ENCODE measurements at regions not wholly inside any gene's neighbourhood (a gene's known extent, or its start where the extent isn't known, plus 50 kb on each side); places are given as distances from the start of the nearest gene placed in this dataset.

- TF ChIP-seq POLR2A (IDR thresholded peaks at IDR 0.05) (no peak), CTCF (IDR thresholded peaks at IDR 0.05) (no peak)
- no peak for DNase-seq
- no peak overlapping the region for H3K4me3 ChIP-seq
- no peaks in the 10 kb centered on the region for H3K27me3 ChIP-seq
- intact Hi-C loops (cut with DNase I), result no loop called here
- no peaks in the 10 kb centered on the region for H3K9me3 ChIP-seq (replicated peaks in 1 of 3)
- peaks cover 0 to 4% of the 10 kb centered on the region in 2 donors for H3K4me1 ChIP-seq (replicated peaks in 1 of 2)
- 67 to 73% (median 68%) methylated on average over 12 of the region's 12 CpGs for WGBS, 4 donors
- no peaks in the 10 kb centered on the region for H3K36me3 ChIP-seq (replicated peaks in 1 of 2)
- no peak overlapping the region for H3K27ac ChIP-seq
Measured at GRCh38 chr11:119511614-119512306, 88.8 kb upstream of the THY1 start.

- no peak for TF ChIP-seq POLR2A (IDR thresholded peaks at IDR 0.05)
- no peak for TF ChIP-seq CTCF (IDR thresholded peaks at IDR 0.05)
- H3K27ac ChIP-seq, result peak overlapping the region; percentile 16 to 77 (median 51)
- DNase-seq, result peak; percentile 60 to 89 (median 82)
Measured at GRCh38 chr11:119509969-119510401, 87.0 kb upstream of the THY1 start.

GRCh38 chr11:119509282-119509841 lies 86.4 kb upstream of the THY1 start:
- WGBS, 4 donors, result 60 to 82% (median 75%) methylated on average over 2 to 4 of the region's 4 CpGs
- Histone ChIP-seq H3K27me3 (no peaks in the 10 kb centered on the region), H3K27ac (peak overlapping the region in 4 of 5 donors; percentile 16 to 77 (median 60)), H3K4me1 (replicated peaks in 1 of 2) (peaks cover 0 to 16% of the 10 kb centered on the region in 2 donors), H3K4me3 (no peak overlapping the region), H3K9me3 (replicated peaks in 1 of 3) (no peaks in the 10 kb centered on the region), H3K36me3 (replicated peaks in 1 of 2) (no peaks in the 10 kb centered on the region)
- DNase-seq, result no peak
- intact Hi-C loops (cut with DNase I), result no loop called here
- TF ChIP-seq POLR2A (IDR thresholded peaks at IDR 0.05), result no peak
- TF ChIP-seq CTCF (IDR thresholded peaks at IDR 0.05), result no peak

More at GRCh38 chr11:119509969-119510401, 87.0 kb upstream of the THY1 start:
- Histone ChIP-seq H3K4me1 (replicated peaks in 1 of 2) (peaks cover 0 to 16% of the 10 kb centered on the region in 2 donors), H3K27me3 (no peaks in the 10 kb centered on the region), H3K9me3 (replicated peaks in 1 of 3) (no peaks in the 10 kb centered on the region), H3K4me3 (no peak overlapping the region), H3K36me3 (replicated peaks in 1 of 2) (no peaks in the 10 kb centered on the region)
- WGBS, 4 donors, result 36 to 47% (median 37%) methylated on average over 4 to 5 of the region's 5 CpGs
- intact Hi-C loops (cut with DNase I), result no loop called here

GRCh38 chr11:119506436-119506835 lies 83.5 kb upstream of the THY1 start:
- intact Hi-C loops (cut with DNase I), result no loop called here
- peak in 2 of 7 donors; percentile 24 to 73 for DNase-seq
- Histone ChIP-seq H3K36me3 (replicated peaks in 1 of 2) (no peaks in the 10 kb centered on the region), H3K27ac (peak overlapping the region in 3 of 5 donors; percentile 41 to 91 (median 85)), H3K4me1 (replicated peaks in 1 of 2) (peaks cover 0 to 16% of the 10 kb centered on the region in 2 donors), H3K4me3 (no peak overlapping the region), H3K27me3 (no peaks in the 10 kb centered on the region), H3K9me3 (replicated peaks in 1 of 3) (no peaks in the 10 kb centered on the region)
- 29 to 58% (median 50%) methylated on average over 3 of the region's 3 CpGs for WGBS, 4 donors
- TF ChIP-seq CTCF (IDR thresholded peaks at IDR 0.05) (no peak), POLR2A (IDR thresholded peaks at IDR 0.05) (no peak)
